BE2C (cell line): ENCODE measurements at regions not wholly inside any gene's neighbourhood (a gene's known extent, or its start where the extent isn't known, plus 50 kb on each side); places are given as distances from the start of the nearest gene placed in this dataset.

Experiments
- DNase-seq: peaks from one replicate; pipeline ENCODE4 v3.0.0-alpha.2; 2020
- H3K27me3 ChIP-seq: fragments of 250-450 bp; sonication (Bioruptor Pico); 2 replicates; pipeline ENCODE4 v1.5.1; 2020; ENCODE audit warnings: mild to moderate bottlenecking
- H3K36me3 ChIP-seq: fragments of 250-450 bp; sonication (Bioruptor Pico); 2 replicates; pipeline ENCODE4 v1.5.1; 2020; ENCODE audit warnings: mild to moderate bottlenecking
- H3K4me1 ChIP-seq: fragments of 250-450 bp; sonication (Bioruptor Pico); 2 replicates; pipeline ENCODE4 v1.5.1; 2020
- H3K4me3 ChIP-seq: 2 replicates; pipeline ENCODE4 v1.5.1; 2011; ENCODE audit warnings: low read depth, low read length
- H3K9me3 ChIP-seq: fragments of 250-450 bp; sonication (Bioruptor Pico); 2 replicates; pipeline ENCODE4 v1.5.1; 2020
- TF ChIP-seq, protein P1 (sequence below): IDR thresholded peaks from 2 replicates; pipeline ENCODE4 v1.5.1; 2012; ENCODE audit warnings: mild to moderate bottlenecking, low read depth, low read length

DNA sequence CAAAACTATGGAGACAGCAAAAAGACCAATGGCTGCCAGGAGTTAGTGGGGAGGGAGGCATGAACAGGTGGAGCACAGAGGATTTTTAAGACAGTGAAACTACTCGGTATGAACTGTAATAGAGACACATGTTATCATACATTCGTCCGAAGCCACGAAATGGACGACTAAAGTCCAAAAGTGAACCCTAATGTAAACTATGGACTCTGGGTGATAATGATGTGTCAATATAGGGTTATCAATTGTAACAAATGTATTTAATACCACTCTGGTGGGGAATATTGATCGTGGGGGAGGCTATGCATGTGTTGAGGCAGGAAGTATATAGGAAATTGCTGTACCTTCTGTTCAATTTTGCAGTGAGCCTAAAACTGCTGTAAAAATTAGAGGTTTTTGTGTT lies 107.0 kb downstream of the CPN2 start:
- Histone ChIP-seq H3K4me1 (peaks cover 28% of the 10 kb centered on the region), H3K4me3 (no peak overlapping the region), H3K36me3 (no peaks in the 10 kb centered on the region), H3K27me3 (no peaks in the 10 kb centered on the region), H3K9me3 (no peaks in the 10 kb centered on the region)
- TF ChIP-seq, protein P1, sequence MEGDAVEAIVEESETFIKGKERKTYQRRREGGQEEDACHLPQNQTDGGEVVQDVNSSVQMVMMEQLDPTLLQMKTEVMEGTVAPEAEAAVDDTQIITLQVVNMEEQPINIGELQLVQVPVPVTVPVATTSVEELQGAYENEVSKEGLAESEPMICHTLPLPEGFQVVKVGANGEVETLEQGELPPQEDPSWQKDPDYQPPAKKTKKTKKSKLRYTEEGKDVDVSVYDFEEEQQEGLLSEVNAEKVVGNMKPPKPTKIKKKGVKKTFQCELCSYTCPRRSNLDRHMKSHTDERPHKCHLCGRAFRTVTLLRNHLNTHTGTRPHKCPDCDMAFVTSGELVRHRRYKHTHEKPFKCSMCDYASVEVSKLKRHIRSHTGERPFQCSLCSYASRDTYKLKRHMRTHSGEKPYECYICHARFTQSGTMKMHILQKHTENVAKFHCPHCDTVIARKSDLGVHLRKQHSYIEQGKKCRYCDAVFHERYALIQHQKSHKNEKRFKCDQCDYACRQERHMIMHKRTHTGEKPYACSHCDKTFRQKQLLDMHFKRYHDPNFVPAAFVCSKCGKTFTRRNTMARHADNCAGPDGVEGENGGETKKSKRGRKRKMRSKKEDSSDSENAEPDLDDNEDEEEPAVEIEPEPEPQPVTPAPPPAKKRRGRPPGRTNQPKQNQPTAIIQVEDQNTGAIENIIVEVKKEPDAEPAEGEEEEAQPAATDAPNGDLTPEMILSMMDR = no peak
- DNase-seq = no peak

DNA sequence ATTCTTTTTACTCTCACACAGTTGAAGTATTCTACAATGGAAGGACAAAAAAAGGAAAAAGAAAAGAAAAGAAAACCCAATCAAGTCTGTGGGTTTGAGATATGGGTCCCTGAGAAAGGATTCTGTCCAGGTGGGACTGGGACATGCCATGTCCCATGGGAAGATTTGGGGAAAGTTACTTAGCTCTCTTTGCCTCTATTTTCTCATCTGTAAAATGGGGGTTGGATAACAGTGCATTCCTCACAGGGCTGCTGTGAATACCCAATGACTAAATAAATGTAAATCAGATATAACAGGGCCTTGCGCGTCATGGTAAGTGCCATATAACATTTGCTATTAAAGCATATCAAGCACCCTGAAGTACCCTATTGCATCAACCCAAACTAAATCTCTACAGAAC lies 105.7 kb downstream of the CPN2 start:
- no peak for DNase-seq
- peaks cover 37% of the 10 kb centered on the region for H3K4me1 ChIP-seq
- TF ChIP-seq, protein P1 = no peak
- H3K4me3 ChIP-seq = no peak overlapping the region
- H3K9me3 ChIP-seq = no peaks in the 10 kb centered on the region
- H3K36me3 ChIP-seq = no peaks in the 10 kb centered on the region
- H3K27me3 ChIP-seq = no peaks in the 10 kb centered on the region

DNA sequence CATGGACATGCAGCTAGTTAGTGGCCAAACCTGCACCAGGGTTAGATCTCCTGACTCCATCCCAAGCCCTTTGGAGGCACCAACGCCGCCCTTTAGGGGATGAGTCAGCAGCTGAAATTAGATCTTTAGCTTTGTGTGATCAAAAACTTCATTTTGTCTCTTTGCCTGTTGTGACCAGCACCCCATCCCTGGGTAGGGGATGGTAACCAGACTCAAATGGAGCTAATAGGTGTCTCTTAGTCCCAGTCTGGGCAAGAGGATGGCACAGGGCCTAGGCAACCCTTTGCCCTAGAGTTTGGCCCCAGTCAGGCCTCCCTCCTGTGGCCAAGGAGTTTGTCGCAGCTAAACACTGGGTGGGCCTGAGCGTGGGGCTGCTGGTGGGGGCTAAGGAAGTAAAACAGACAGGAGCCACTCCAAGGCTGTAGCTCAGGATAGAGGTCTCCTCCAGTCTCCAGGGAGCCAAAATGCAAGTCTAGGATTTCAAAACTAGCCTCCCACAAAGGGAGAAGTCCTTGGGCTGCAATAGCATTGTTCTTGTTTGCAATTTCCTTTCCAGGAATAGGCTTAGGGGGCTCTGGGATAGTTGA lies 105.1 kb downstream of the CPN2 start:
- no peak for DNase-seq
- TF ChIP-seq, protein P1 = 0 out of 2 replicates have a peak, but pooled peaks have one; percentile 22
- H3K9me3 ChIP-seq = no peaks in the 10 kb centered on the region
- H3K27me3 ChIP-seq = no peaks in the 10 kb centered on the region
- no peak overlapping the region for H3K4me3 ChIP-seq
- H3K36me3 ChIP-seq = no peaks in the 10 kb centered on the region
- peaks cover 41% of the 10 kb centered on the region for H3K4me1 ChIP-seq

DNA sequence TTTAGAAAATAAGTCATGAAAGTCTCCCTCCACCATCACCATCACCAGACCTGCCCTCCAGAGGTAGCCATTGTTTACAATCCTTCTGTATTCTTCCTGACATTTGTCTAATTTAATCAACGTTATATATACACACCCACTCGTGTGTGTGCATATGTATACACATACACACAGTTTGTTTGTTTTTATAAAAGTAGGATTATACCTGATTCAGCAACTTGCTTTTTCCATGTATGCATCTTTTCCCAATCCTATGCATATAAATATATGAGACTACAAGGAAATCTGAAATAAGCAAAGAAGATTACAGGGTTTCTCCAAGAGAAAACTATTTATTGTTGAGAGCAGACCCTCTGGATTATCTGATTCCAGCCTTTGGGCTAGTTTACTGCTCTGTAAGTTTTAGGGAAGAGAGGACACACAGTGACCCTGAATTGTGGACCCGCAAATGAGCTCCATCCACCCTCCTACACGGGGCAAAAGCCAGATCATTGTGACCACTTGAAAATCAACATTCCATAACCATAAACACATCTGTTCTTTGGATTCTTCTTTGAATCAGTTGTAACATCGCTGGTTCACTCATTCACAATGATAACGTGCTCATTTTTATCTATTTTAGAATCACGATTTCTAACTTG lies 104.3 kb downstream of the CPN2 start:
- Histone ChIP-seq H3K36me3 (no peaks in the 10 kb centered on the region), H3K4me3 (peak overlapping the region; percentile 44), H3K27me3 (no peaks in the 10 kb centered on the region), H3K9me3 (no peaks in the 10 kb centered on the region), H3K4me1 (peaks cover 49% of the 10 kb centered on the region)
- TF ChIP-seq, protein P1 = no peak
- DNase-seq = no peak

DNA sequence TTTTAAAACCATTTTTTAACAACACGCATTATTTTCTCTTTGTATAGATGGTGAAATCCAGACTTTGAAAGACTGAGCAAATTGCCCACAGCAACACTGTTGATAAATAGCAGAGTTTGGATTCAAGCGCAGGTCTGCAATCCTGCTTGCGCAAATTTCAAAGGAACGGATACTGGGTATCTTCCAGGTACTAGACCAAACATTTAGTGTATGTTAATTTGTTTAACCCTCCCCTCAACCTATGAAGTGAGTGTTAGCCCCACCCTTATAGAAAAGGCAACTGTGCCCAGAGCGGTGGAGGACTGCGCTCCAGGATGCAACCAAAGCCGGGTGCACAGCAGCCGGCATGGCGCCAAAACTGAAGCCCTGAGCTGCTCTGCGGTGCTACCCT lies 103.8 kb downstream of the CPN2 start:
- no peaks in the 10 kb centered on the region for H3K36me3 ChIP-seq
- no peak for DNase-seq
- H3K27me3 ChIP-seq = no peaks in the 10 kb centered on the region
- H3K9me3 ChIP-seq = no peaks in the 10 kb centered on the region
- TF ChIP-seq, protein P1 = no peak
- peak overlapping the region; percentile 44 for H3K4me3 ChIP-seq
- H3K4me1 ChIP-seq = peaks cover 51% of the 10 kb centered on the region

DNA sequence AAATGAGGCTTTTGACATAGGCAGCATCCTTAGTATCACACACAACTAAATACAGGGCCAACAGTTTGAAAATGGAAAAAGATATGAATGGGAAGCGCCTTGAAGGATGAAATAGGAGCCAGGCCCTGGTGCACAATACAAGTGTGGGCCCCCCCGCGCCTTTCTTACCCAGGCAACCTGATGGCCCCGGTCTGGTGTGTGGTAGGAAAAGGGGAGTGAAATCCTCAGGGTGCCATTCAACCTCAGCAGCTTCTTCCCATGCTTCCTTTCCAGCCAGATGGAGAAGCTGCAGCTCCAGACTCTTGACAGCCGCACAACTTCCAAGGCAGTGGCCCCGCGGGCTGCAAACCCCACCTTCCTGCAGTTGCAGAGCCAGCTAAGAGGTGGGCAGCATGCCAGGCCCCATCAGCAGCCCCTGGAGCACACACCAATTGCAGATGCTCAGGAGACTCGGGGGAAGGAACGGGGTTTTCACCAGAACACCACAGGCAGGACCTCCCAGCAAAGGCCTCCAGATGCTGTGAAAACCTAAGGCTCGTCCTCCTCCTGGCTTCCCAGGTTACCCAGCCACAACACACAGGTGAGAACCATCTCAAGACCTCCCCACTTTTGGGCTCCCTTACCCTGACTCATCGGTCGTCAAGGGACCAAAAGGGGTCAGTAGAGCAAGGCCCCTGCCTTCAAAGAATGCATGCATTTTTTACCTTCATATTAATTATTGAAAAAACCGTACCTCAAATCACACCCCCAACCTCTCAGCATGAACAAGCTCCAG lies 101.6 kb downstream of the CPN2 start:
- Histone ChIP-seq H3K27me3 (no peaks in the 10 kb centered on the region), H3K4me1 (peaks cover 58% of the 10 kb centered on the region), H3K36me3 (no peaks in the 10 kb centered on the region), H3K9me3 (no peaks in the 10 kb centered on the region), H3K4me3 (peak overlapping the region; percentile 51)
- TF ChIP-seq, protein P1 = no peak
- peak; percentile 96 for DNase-seq
